IMR-90 (cell line): ENCODE measurements at regions not wholly inside any gene's neighbourhood (a gene's known extent, or its start where the extent isn't known, plus 50 kb on each side); places are given as distances from the start of the nearest gene placed in this dataset.

Experiments
- ATAC-seq: fragments of 200-7000 bp; cut with Tn5 transposase; 2 replicates; pipeline ENCODE4 v1.9.1; 2020; ENCODE audit warnings: low read depth, mild to moderate bottlenecking, moderate library complexity
- BruUV-seq: library from RNA; stranded (reverse); fragments of 400-500 nt; replicated peaks from 2 replicates; lab custom pipeline; 2021; lab: Mats Ljungman, UMichigan
- CTCF ChIA-PET: fragments of 300-600 bp; formaldehyde crosslinking; extraction: SDS; loops from one replicate; lab custom pipeline; 2021; ENCODE audit warnings: antibody characterized with exemption; lab: Yijun Ruan, JAX
- POLR2A ChIA-PET: fragments of 300-600 bp; sonication (Branson Sonifier 250); formaldehyde crosslinking; loops from one replicate; lab custom pipeline; 2022; ENCODE audit warnings: antibody characterized with exemption; ENCODE audit not compliant: unreplicated experiment; lab: Charles Lee
- DNase-seq: peaks from one replicate; pipeline ENCODE4 v3.0.0; 2013
- H2AFZ ChIP-seq: replicated peaks from 2 replicates; pipeline ENCODE3; 2013; ENCODE audit warnings: low read length, mild to moderate bottlenecking; ENCODE audit not compliant: poor library complexity
- H2AK5ac ChIP-seq: 2 replicates; pipeline ENCODE4 v1.6.1; 2013; ENCODE audit warnings: low read depth, low read length, inconsistent platforms
- H2AK9ac ChIP-seq: replicated peaks from 2 replicates; pipeline ENCODE3; 2013; ENCODE audit warnings: mild to moderate bottlenecking, low read depth, low read length, moderate library complexity; ENCODE audit not compliant: poor library complexity
- H2BK120ac ChIP-seq: 2 replicates; pipeline ENCODE4 v1.6.1; 2013; ENCODE audit warnings: low read depth, low read length, inconsistent platforms
- H2BK15ac ChIP-seq: 3 replicates; pipeline ENCODE4 v1.6.1; 2013; ENCODE audit warnings: low read depth, low read length, inconsistent platforms
- H2BK20ac ChIP-seq: 2 replicates; pipeline ENCODE4 v1.6.1; 2013; ENCODE audit warnings: low read depth, mild to moderate bottlenecking, inconsistent platforms, low read length, moderate library complexity
- H2BK5ac ChIP-seq: 2 replicates; pipeline ENCODE4 v1.6.1; 2013; ENCODE audit warnings: mild to moderate bottlenecking, low read depth, low read length, inconsistent platforms; ENCODE audit not compliant: poor library complexity, severe bottlenecking
- H3K14ac ChIP-seq: replicated peaks from 2 replicates; pipeline ENCODE4 v1.6.1; 2013; ENCODE audit warnings: low read depth, low read length, inconsistent platforms
- H3K18ac ChIP-seq: 2 replicates; pipeline ENCODE4 v1.6.1; 2013; ENCODE audit warnings: low read depth, low read length, control low read depth
- H3K23ac ChIP-seq: 2 replicates; pipeline ENCODE4 v1.6.1; 2013; ENCODE audit warnings: low read depth, low read length, inconsistent platforms
- H3K27ac ChIP-seq: 2 replicates; pipeline ENCODE4 v1.5.1; 2013; ENCODE audit warnings: mild to moderate bottlenecking, control low read depth, low read length; ENCODE audit not compliant: insufficient read depth
- H3K27me3 ChIP-seq: 2 replicates; pipeline ENCODE4 v1.6.1; 2013; ENCODE audit warnings: low read length; ENCODE audit not compliant: control insufficient read depth, insufficient read depth
- H3K36me3 ChIP-seq: 2 replicates; pipeline ENCODE4 v1.6.1; 2013; ENCODE audit warnings: low read length, mixed read lengths; ENCODE audit not compliant: control insufficient read depth, insufficient read depth
- H3K4ac ChIP-seq: 2 replicates; pipeline ENCODE4 v1.6.1; 2013; ENCODE audit warnings: low read depth, low read length, inconsistent platforms
- H3K4me1 ChIP-seq: 2 replicates; pipeline ENCODE4 v1.6.1; 2013; ENCODE audit warnings: low read length, mixed read lengths; ENCODE audit not compliant: control insufficient read depth, insufficient read depth
- H3K4me2 ChIP-seq: 2 replicates; pipeline ENCODE4 v1.6.1; 2013; ENCODE audit warnings: low read depth, mild to moderate bottlenecking, control low read depth, low read length, moderate library complexity
- H3K4me3 ChIP-seq: 2 replicates; pipeline ENCODE4 v1.5.1; 2013; ENCODE audit warnings: low read depth, mild to moderate bottlenecking, control low read depth, low read length, moderate library complexity; ENCODE audit not compliant: insufficient read depth
- H3K56ac ChIP-seq: 2 replicates; pipeline ENCODE4 v1.6.1; 2013; ENCODE audit warnings: low read length, inconsistent platforms; ENCODE audit not compliant: insufficient read depth; ENCODE audit errors: extremely low read depth
- H3K79me1 ChIP-seq, 2 experiments: 2 replicates each; pipeline ENCODE4 v1.6.1; 2013; ENCODE audit warnings: low read length in 2 of 2, inconsistent platforms in 1 of 2, low read depth in 1 of 2
- H3K9ac ChIP-seq: 2 replicates; pipeline ENCODE4 v1.6.1; 2013; ENCODE audit warnings: low read depth, low read length, control low read depth
- H3K9me1 ChIP-seq: 2 replicates; pipeline ENCODE4 v1.6.1; 2013; ENCODE audit warnings: low read length, inconsistent platforms; ENCODE audit not compliant: insufficient read depth
- H3K9me3 ChIP-seq: 2 replicates; pipeline ENCODE4 v1.6.1; 2013; ENCODE audit warnings: low read length; ENCODE audit not compliant: control insufficient read depth, insufficient read depth
- H4K20me1 ChIP-seq: 2 replicates; pipeline ENCODE4 v1.6.1; 2013; ENCODE audit warnings: low read length, inconsistent platforms; ENCODE audit not compliant: insufficient read depth
- H4K5ac ChIP-seq: 2 replicates; pipeline ENCODE4 v1.6.1; 2013; ENCODE audit warnings: mild to moderate bottlenecking, low read depth, low read length, control low read depth
- H4K8ac ChIP-seq, 2 experiments: 2 replicates each; pipeline ENCODE4 v1.6.1; 2013; ENCODE audit warnings: low read depth in 2 of 2, low read length in 2 of 2, control low read depth in 1 of 2, inconsistent platforms in 1 of 2
- H4K91ac ChIP-seq: 2 replicates; pipeline ENCODE4 v1.6.1; 2013; ENCODE audit warnings: low read depth, low read length, inconsistent platforms; ENCODE audit not compliant: insufficient read depth
- BHLHE40 ChIP-seq: fragments of 150-350 bp; IDR thresholded peaks from 2 replicates; pipeline ENCODE4 v1.6.1; 2016; ENCODE audit warnings: mild to moderate bottlenecking, low read depth, low read length
- CEBPB ChIP-seq: IDR thresholded peaks from 2 replicates; pipeline ENCODE4 v1.6.1; 2012; ENCODE audit warnings: low read depth, low read length, improper control_type of control experiment
- CHD1 ChIP-seq: IDR thresholded peaks from 2 replicates; pipeline ENCODE4 v1.6.1; 2012; ENCODE audit warnings: low read depth, low read length, improper control_type of control experiment
- FOS ChIP-seq: fragments of 150-350 bp; IDR thresholded peaks from 2 replicates; pipeline ENCODE4 v1.6.1; 2016; ENCODE audit warnings: low read depth, low read length
- MAFK ChIP-seq: IDR thresholded peaks from 2 replicates; pipeline ENCODE4 v1.6.1; 2012; ENCODE audit warnings: low read depth, low read length, improper control_type of control experiment
- MAZ ChIP-seq: IDR thresholded peaks from 2 replicates; pipeline ENCODE4 v1.6.1; 2012; ENCODE audit warnings: low read depth, mild to moderate bottlenecking, low read length, improper control_type of control experiment, moderate library complexity, borderline replicate concordance
- MXI1 ChIP-seq: IDR thresholded peaks from 2 replicates; pipeline ENCODE4 v1.6.1; 2012; ENCODE audit warnings: low read depth, mild to moderate bottlenecking, low read length, moderate library complexity, borderline replicate concordance
- NFE2L2 ChIP-seq: fragments of 150-350 bp; IDR thresholded peaks from 2 replicates; pipeline ENCODE4 v1.6.1; 2016; ENCODE audit warnings: low read depth, mild to moderate bottlenecking, low read length
- POLR2A ChIP-seq: IDR thresholded peaks from 2 replicates; pipeline ENCODE4 v1.6.1; 2012; ENCODE audit warnings: mild to moderate bottlenecking, low read depth, low read length
- RAD21 ChIP-seq: IDR thresholded peaks from 2 replicates; pipeline ENCODE4 v1.6.1; 2012; ENCODE audit warnings: low read length, improper control_type of control experiment
- RCOR1 ChIP-seq: IDR thresholded peaks from 2 replicates; pipeline ENCODE4 v1.6.1; 2012; ENCODE audit warnings: mild to moderate bottlenecking, low read length, improper control_type of control experiment; ENCODE audit not compliant: insufficient replicate concordance
- RFX5 ChIP-seq: IDR thresholded peaks from 2 replicates; pipeline ENCODE4 v1.8.0; 2012; ENCODE audit warnings: low read depth, mild to moderate bottlenecking, low read length, moderate library complexity
- SMC3 ChIP-seq: fragments of 150-350 bp; IDR thresholded peaks from 2 replicates; pipeline ENCODE4 v1.6.1; 2016; ENCODE audit warnings: low read depth, mild to moderate bottlenecking, antibody characterized with exemption, low read length, moderate library complexity
- WGBS, 2 experiments: methylation state at CpG; one replicate each; pipeline versions ENCODE4 v1.1.5 to v1.1.7; 2013; ENCODE audit warnings: missing lambda C conversion rate in 2 of 2; ENCODE audit not compliant: insufficient read length in 1 of 2; ENCODE audit errors: extremely low coverage in 2 of 2; 5-methylcytosine and 5-hydroxymethylcytosine counted together
- dilution Hi-C: fragments of 300-500 bp; cut with HindIII; formaldehyde crosslinking; loops from one replicate; pipeline ENCODE4 v1.14.3; 2018; ENCODE audit warnings: low sequenced_read_pairs; ENCODE audit not compliant: unreplicated experiment
- in situ Hi-C: fragments of 300-500 bp; cut with MboI; formaldehyde crosslinking; loops from 3 replicates; pipeline ENCODE4 v1.14.3; 2019; ENCODE audit warnings: low sequenced_read_pairs, inconsistent platforms, mixed read lengths
- intact Hi-C: fragments of 100-400 bp; cut with micrococcal nuclease; formaldehyde crosslinking; loops from 2 replicates; pipeline ENCODE4 v1.10.0; 2022
- TF ChIP-seq, protein P1 (sequence below): conservative IDR thresholded peaks from 2 replicates; pipeline ENCODE4 v1.5.1; 2012; ENCODE audit warnings: mild to moderate bottlenecking, low read depth, low read length, improper control_type of control experiment
- TF ChIP-seq, protein P2 (sequence below): fragments of 150-350 bp; IDR thresholded peaks from 2 replicates; pipeline ENCODE4 v1.6.1; 2016; ENCODE audit warnings: low read depth, mild to moderate bottlenecking, low read length, moderate library complexity, borderline replicate concordance
- TF ChIP-seq, protein P3 (sequence below): fragments of 150-350 bp; IDR thresholded peaks from 2 replicates; pipeline ENCODE4 v1.6.1; 2017; ENCODE audit warnings: mild to moderate bottlenecking, antibody characterized with exemption, low read length, low read depth

DNA sequence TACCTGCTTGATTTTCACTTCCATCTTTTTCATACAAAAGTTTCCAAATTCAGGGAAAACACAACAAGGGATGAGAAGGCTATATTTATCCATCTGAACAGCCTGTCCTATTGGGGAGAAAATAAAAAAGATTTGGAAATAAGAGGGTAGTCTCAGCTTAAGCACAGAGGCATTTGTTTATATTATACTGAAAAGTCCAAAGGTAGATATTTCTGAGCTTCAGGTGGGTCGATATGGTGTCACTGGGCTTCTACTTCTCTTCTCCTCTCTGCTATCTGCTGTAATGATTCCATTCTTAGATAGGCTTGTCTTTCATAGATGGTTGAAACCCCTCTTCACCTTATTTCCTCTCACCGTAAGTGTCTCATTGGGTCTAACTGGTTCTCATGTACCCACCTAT lies 337.0 kb downstream of the INSC start:
- intact Hi-C loops: no loop called here

More for the DNA sequence above, 337.0 kb downstream of the INSC start:
- ATAC-seq: no peak
- H4K20me1 ChIP-seq: no peaks in the 10 kb centered on the region
- H3K9ac ChIP-seq: no peak overlapping the region
- H3K4ac ChIP-seq: no peak overlapping the region
- in situ Hi-C loops: no loop called here
- H3K4me2 ChIP-seq: no peak overlapping the region
- DNase-seq: no peak
- TF ChIP-seq RCOR1: no peak
- no peak for TF ChIP-seq CEBPB
- no peak for TF ChIP-seq POLR2A
- no peak for TF ChIP-seq MAZ
- no peak for TF ChIP-seq MXI1
- no peak for TF ChIP-seq FOS
- TF ChIP-seq BHLHE40: no peak
- no peak for TF ChIP-seq RFX5
- TF ChIP-seq CHD1: no peak
- TF ChIP-seq, protein P1, sequence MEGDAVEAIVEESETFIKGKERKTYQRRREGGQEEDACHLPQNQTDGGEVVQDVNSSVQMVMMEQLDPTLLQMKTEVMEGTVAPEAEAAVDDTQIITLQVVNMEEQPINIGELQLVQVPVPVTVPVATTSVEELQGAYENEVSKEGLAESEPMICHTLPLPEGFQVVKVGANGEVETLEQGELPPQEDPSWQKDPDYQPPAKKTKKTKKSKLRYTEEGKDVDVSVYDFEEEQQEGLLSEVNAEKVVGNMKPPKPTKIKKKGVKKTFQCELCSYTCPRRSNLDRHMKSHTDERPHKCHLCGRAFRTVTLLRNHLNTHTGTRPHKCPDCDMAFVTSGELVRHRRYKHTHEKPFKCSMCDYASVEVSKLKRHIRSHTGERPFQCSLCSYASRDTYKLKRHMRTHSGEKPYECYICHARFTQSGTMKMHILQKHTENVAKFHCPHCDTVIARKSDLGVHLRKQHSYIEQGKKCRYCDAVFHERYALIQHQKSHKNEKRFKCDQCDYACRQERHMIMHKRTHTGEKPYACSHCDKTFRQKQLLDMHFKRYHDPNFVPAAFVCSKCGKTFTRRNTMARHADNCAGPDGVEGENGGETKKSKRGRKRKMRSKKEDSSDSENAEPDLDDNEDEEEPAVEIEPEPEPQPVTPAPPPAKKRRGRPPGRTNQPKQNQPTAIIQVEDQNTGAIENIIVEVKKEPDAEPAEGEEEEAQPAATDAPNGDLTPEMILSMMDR: no peak
- TF ChIP-seq NFE2L2: no peak
- TF ChIP-seq SMC3: no peak
- TF ChIP-seq, protein P2, sequence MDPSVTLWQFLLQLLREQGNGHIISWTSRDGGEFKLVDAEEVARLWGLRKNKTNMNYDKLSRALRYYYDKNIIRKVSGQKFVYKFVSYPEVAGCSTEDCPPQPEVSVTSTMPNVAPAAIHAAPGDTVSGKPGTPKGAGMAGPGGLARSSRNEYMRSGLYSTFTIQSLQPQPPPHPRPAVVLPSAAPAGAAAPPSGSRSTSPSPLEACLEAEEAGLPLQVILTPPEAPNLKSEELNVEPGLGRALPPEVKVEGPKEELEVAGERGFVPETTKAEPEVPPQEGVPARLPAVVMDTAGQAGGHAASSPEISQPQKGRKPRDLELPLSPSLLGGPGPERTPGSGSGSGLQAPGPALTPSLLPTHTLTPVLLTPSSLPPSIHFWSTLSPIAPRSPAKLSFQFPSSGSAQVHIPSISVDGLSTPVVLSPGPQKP: no peak
- no peak for TF ChIP-seq MAFK
- TF ChIP-seq, protein P3, sequence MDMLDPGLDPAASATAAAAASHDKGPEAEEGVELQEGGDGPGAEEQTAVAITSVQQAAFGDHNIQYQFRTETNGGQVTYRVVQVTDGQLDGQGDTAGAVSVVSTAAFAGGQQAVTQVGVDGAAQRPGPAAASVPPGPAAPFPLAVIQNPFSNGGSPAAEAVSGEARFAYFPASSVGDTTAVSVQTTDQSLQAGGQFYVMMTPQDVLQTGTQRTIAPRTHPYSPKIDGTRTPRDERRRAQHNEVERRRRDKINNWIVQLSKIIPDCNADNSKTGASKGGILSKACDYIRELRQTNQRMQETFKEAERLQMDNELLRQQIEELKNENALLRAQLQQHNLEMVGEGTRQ: no peak
- TF ChIP-seq RAD21: no peak
- dilution Hi-C loops: no loop called here
- H2BK20ac ChIP-seq: no peak overlapping the region
- no peak overlapping the region for H3K23ac ChIP-seq
- no peak overlapping the region for H3K27ac ChIP-seq
- 80% methylated on average over 1 of the region's 2 CpGs; no CpG with 5 or more reads in 1 of the 2 experiments for WGBS, 2 experiments
- H3K18ac ChIP-seq: no peak overlapping the region
- no peak overlapping the region for H4K91ac ChIP-seq
- H3K27me3 ChIP-seq: no peaks in the 10 kb centered on the region
- H3K56ac ChIP-seq: no peak overlapping the region
- H3K9me1 ChIP-seq: no peaks in the 10 kb centered on the region
- no peak overlapping the region for H4K5ac ChIP-seq
- H3K4me1 ChIP-seq: no peaks in the 10 kb centered on the region
- no peak overlapping the region for H3K14ac ChIP-seq
- H3K36me3 ChIP-seq: no peaks in the 10 kb centered on the region
- no peak overlapping the region for H2AK5ac ChIP-seq
- H2AK9ac ChIP-seq: no peak overlapping the region
- no peak overlapping the region for H2BK15ac ChIP-seq
- POLR2A ChIA-PET: no interaction called here
- CTCF ChIA-PET: no interaction called here
- H3K79me1 ChIP-seq: no peaks in the 10 kb centered on the region
- H4K8ac ChIP-seq: no peak overlapping the region
- H2BK120ac ChIP-seq: no peak overlapping the region
- no peaks in the 10 kb centered on the region for H3K9me3 ChIP-seq
- no peak overlapping the region for H3K4me3 ChIP-seq
- no peak overlapping the region for H2BK5ac ChIP-seq
- BruUV-seq: no TSS peak
- no peak overlapping the region for H2AFZ ChIP-seq
